Duodenal mucosa (tissue), 2 donors: ENCODE measurements at regions not wholly inside any gene's neighbourhood (a gene's known extent, or its start where the extent isn't known, plus 50 kb on each side); places are given as distances from the start of the nearest gene placed in this dataset.

Experiments
- H3K27ac ChIP-seq: one replicate; pipeline ENCODE4 v1.7.0; 2013; ENCODE audit warnings: low read depth, low read length
- H3K27me3 ChIP-seq, 2 donors: one replicate each; pipeline ENCODE4 v1.7.0; 2013; ENCODE audit warnings: low read length in 2 of 2, control low read depth in 1 of 2; ENCODE audit not compliant: insufficient read depth in 2 of 2, control insufficient read depth in 1 of 2
- H3K36me3 ChIP-seq, 2 donors: one replicate each; pipeline ENCODE4 v1.7.0; 2013; ENCODE audit warnings: low read length in 2 of 2, control low read depth in 1 of 2; ENCODE audit not compliant: insufficient read depth in 2 of 2, control insufficient read depth in 1 of 2
- H3K4me1 ChIP-seq, 2 donors: one replicate each; pipeline ENCODE4 v1.7.0; 2013; ENCODE audit warnings: low read length in 2 of 2, control low read depth in 1 of 2; ENCODE audit not compliant: insufficient read depth in 2 of 2, control insufficient read depth in 1 of 2
- H3K4me3 ChIP-seq, 2 donors: one replicate each; pipeline ENCODE4 v1.7.0; 2013; ENCODE audit warnings: low read length in 2 of 2, low read depth in 1 of 2
- H3K9ac ChIP-seq, 2 donors: one replicate each; pipeline ENCODE4 v1.7.0; 2013; ENCODE audit warnings: low read length in 2 of 2, low read depth in 1 of 2
- H3K9me3 ChIP-seq, 2 donors: one replicate each; pipeline ENCODE4 v1.7.0; 2013; ENCODE audit warnings: low read length in 2 of 2, control low read depth in 1 of 2; ENCODE audit not compliant: control insufficient read depth in 1 of 2

GRCh38 chr7:46356371-46356770 lies 435.3 kb upstream of the IGFBP3 start:
- Histone ChIP-seq H3K27me3 (no peaks in the 10 kb centered on the region), H3K9me3 (no peaks in the 10 kb centered on the region), H3K9ac (no peak overlapping the region), H3K4me1 (no peaks in the 10 kb centered on the region), H3K4me3 (no peak overlapping the region), H3K27ac (no peak overlapping the region), H3K36me3 (no peaks in the 10 kb centered on the region)

GRCh38 chr7:46355331-46355730 lies 434.3 kb upstream of the IGFBP3 start:
- Histone ChIP-seq H3K27me3 (no peaks in the 10 kb centered on the region), H3K9me3 (no peaks in the 10 kb centered on the region), H3K36me3 (no peaks in the 10 kb centered on the region), H3K9ac (no peak overlapping the region), H3K4me1 (no peaks in the 10 kb centered on the region), H3K4me3 (no peak overlapping the region), H3K27ac (no peak overlapping the region)

- Histone ChIP-seq H3K27ac (no peak overlapping the region), H3K4me3 (no peak overlapping the region), H3K4me1 (no peaks in the 10 kb centered on the region), H3K9ac (no peak overlapping the region), H3K27me3 (no peaks in the 10 kb centered on the region), H3K36me3 (no peaks in the 10 kb centered on the region), H3K9me3 (no peaks in the 10 kb centered on the region)
These were observed 431.2 kb upstream of the IGFBP3 start for GRCh38 chr7:46352004-46352954.

GRCh38 chr7:46349490-46349889 lies 428.4 kb upstream of the IGFBP3 start:
- Histone ChIP-seq H3K9ac (no peak overlapping the region), H3K27me3 (no peaks in the 10 kb centered on the region), H3K27ac (no peak overlapping the region), H3K9me3 (no peaks in the 10 kb centered on the region), H3K4me1 (no peaks in the 10 kb centered on the region), H3K4me3 (no peak overlapping the region), H3K36me3 (no peaks in the 10 kb centered on the region)

GRCh38 chr7:46344533-46344932 lies 423.5 kb upstream of the IGFBP3 start:
- no peaks in the 10 kb centered on the region for H3K36me3 ChIP-seq
- H3K9ac ChIP-seq = no peak overlapping the region
- H3K4me3 ChIP-seq = no peak overlapping the region
- no peaks in the 10 kb centered on the region for H3K27me3 ChIP-seq
- H3K27ac ChIP-seq = no peak overlapping the region
- H3K9me3 ChIP-seq = no peaks in the 10 kb centered on the region
- no peaks in the 10 kb centered on the region for H3K4me1 ChIP-seq

- Histone ChIP-seq H3K27me3 (no peaks in the 10 kb centered on the region), H3K9ac (no peak overlapping the region), H3K36me3 (no peaks in the 10 kb centered on the region), H3K9me3 (no peaks in the 10 kb centered on the region), H3K27ac (no peak overlapping the region), H3K4me1 (no peaks in the 10 kb centered on the region), H3K4me3 (no peak overlapping the region)
These were observed 422.7 kb upstream of the IGFBP3 start for GRCh38 chr7:46343802-46344201.

- Histone ChIP-seq H3K27me3 (no peaks in the 10 kb centered on the region), H3K9me3 (no peaks in the 10 kb centered on the region), H3K4me1 (no peaks in the 10 kb centered on the region), H3K4me3 (no peak overlapping the region), H3K27ac (no peak overlapping the region), H3K36me3 (no peaks in the 10 kb centered on the region), H3K9ac (no peak overlapping the region)
These were observed 401.9 kb upstream of the IGFBP3 start for GRCh38 chr7:46322937-46323336.

- Histone ChIP-seq H3K9ac (no peak overlapping the region), H3K4me3 (no peak overlapping the region), H3K4me1 (no peaks in the 10 kb centered on the region), H3K9me3 (no peaks in the 10 kb centered on the region), H3K27ac (no peak overlapping the region), H3K27me3 (no peaks in the 10 kb centered on the region), H3K36me3 (no peaks in the 10 kb centered on the region)
These were observed 400.6 kb upstream of the IGFBP3 start for GRCh38 chr7:46321556-46322205.

- H3K9ac ChIP-seq = no peak overlapping the region
- H3K9me3 ChIP-seq = no peaks in the 10 kb centered on the region
- no peak overlapping the region for H3K27ac ChIP-seq
- H3K4me1 ChIP-seq = no peaks in the 10 kb centered on the region
- no peaks in the 10 kb centered on the region for H3K36me3 ChIP-seq
- H3K4me3 ChIP-seq = no peak overlapping the region
- no peaks in the 10 kb centered on the region for H3K27me3 ChIP-seq
These were observed 399.9 kb upstream of the IGFBP3 start for GRCh38 chr7:46320956-46321355.

GRCh38 chr7:46319841-46320240 lies 398.8 kb upstream of the IGFBP3 start:
- H3K27ac ChIP-seq = no peak overlapping the region
- H3K9me3 ChIP-seq = no peaks in the 10 kb centered on the region
- no peaks in the 10 kb centered on the region for H3K27me3 ChIP-seq
- H3K36me3 ChIP-seq = no peaks in the 10 kb centered on the region
- no peak overlapping the region for H3K4me3 ChIP-seq
- H3K4me1 ChIP-seq = no peaks in the 10 kb centered on the region
- H3K9ac ChIP-seq = no peak overlapping the region
